Lower lobe of right lung (tissue), 2 donors: ENCODE measurements at regions not wholly inside any gene's neighbourhood (a gene's known extent, or its start where the extent isn't known, plus 50 kb on each side); places are given as distances from the start of the nearest gene placed in this dataset.

ENCODE experiments used
- ATAC-seq, 2 donors: fragments of 200-7000 bp; cut with Tn5 transposase; one replicate each; pipeline ENCODE4 v1.9.1; 2020 to 2022; ENCODE audit warnings: mild to moderate bottlenecking in 2 of 2, moderate library complexity in 2 of 2
- DNase-seq: peaks from one replicate; pipeline ENCODE4 v3.0.0-alpha.2; 2020
- H3K27ac ChIP-seq: fragments of 200-600 bp; one replicate; pipeline ENCODE4 v1.8.0; 2022
- H3K27me3 ChIP-seq: fragments of 200-600 bp; one replicate; pipeline ENCODE4 v1.8.0; 2022; ENCODE audit warnings: low read depth
- H3K36me3 ChIP-seq: fragments of 200-600 bp; one replicate; pipeline ENCODE4 v1.8.0; 2022; ENCODE audit warnings: mild to moderate bottlenecking
- H3K4me1 ChIP-seq: fragments of 200-600 bp; one replicate; pipeline ENCODE4 v1.8.0; 2022
- H3K4me3 ChIP-seq: fragments of 200-600 bp; one replicate; pipeline ENCODE4 v1.8.0; 2022; ENCODE audit warnings: mild to moderate bottlenecking
- H3K9me3 ChIP-seq: fragments of 200-600 bp; one replicate; pipeline ENCODE4 v1.8.0; 2022
- intact Hi-C: fragments of 100-400 bp; cut with DNase I; formaldehyde crosslinking; loops from one replicate; pipeline ENCODE4 v1.11.0; 2022
- TF ChIP-seq, protein P1 (sequence below): fragments of 200-600 bp; IDR thresholded peaks from one replicate; pipeline ENCODE4 v1.8.0; 2022; ENCODE audit warnings: antibody characterized with exemption, mild to moderate bottlenecking
- donor health status: DM: no; HTN: yes; CAD: no; lungs with severe emphysema.

DNA sequence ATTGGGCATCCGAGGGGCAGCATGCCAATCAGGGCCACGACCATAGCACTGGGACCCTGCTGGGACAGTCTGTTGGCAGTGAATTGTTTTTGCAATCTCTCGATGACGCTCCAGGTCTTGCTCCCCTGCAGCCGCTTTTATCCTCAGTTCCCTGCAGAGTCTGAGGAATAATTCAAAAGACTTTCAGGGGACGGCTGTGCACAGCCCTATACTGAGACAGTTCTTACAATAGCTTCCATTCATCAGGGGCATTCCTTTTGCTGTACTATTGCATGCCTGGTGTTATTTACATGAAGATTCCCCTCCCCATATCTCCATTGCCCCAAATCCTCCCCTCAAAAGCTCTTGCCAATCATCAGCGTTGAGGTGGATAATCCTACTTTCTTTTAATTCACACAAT, 163.3 kb upstream of the WWC1 start:
- no peak for ATAC-seq
- intact Hi-C loops, result no loop called here
- TF ChIP-seq, protein P1, sequence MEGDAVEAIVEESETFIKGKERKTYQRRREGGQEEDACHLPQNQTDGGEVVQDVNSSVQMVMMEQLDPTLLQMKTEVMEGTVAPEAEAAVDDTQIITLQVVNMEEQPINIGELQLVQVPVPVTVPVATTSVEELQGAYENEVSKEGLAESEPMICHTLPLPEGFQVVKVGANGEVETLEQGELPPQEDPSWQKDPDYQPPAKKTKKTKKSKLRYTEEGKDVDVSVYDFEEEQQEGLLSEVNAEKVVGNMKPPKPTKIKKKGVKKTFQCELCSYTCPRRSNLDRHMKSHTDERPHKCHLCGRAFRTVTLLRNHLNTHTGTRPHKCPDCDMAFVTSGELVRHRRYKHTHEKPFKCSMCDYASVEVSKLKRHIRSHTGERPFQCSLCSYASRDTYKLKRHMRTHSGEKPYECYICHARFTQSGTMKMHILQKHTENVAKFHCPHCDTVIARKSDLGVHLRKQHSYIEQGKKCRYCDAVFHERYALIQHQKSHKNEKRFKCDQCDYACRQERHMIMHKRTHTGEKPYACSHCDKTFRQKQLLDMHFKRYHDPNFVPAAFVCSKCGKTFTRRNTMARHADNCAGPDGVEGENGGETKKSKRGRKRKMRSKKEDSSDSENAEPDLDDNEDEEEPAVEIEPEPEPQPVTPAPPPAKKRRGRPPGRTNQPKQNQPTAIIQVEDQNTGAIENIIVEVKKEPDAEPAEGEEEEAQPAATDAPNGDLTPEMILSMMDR, result no peak

DNA sequence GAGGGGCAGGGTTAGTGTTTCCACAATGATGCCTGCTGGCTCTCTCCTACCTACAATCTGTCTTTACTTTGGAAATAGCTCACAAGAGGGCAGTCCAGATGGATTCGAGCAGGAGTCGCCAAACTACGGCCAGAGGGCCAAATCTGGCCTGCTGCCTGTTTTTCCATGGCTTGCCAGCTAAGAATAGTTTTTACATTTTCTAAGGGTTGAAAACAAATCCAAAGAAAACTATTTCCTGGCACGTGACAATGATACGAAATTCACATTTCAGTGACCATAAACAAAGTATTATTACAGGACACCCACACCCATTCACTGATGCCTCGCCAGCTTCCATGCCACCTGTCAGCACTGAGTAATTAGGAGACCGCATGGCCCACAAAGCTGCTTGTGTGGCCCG, 162.9 kb upstream of the WWC1 start:
- TF ChIP-seq, protein P1, result no peak
- no peaks in the 10 kb centered on the region for H3K36me3 ChIP-seq
- H3K4me3 ChIP-seq, result no peak overlapping the region
- no peak overlapping the region for H3K27ac ChIP-seq
- no peaks in the 10 kb centered on the region for H3K4me1 ChIP-seq
- no peaks in the 10 kb centered on the region for H3K9me3 ChIP-seq
- H3K27me3 ChIP-seq, result no peaks in the 10 kb centered on the region
- intact Hi-C loops, result no loop called here
- ATAC-seq (no peak), DNase-seq (no peak)

More for the DNA sequence above, 163.3 kb upstream of the WWC1 start:
- Histone ChIP-seq H3K9me3 (no peaks in the 10 kb centered on the region), H3K4me3 (no peak overlapping the region), H3K4me1 (no peaks in the 10 kb centered on the region), H3K36me3 (no peaks in the 10 kb centered on the region), H3K27ac (no peak overlapping the region), H3K27me3 (no peaks in the 10 kb centered on the region)
- DNase-seq, result no peak

DNA sequence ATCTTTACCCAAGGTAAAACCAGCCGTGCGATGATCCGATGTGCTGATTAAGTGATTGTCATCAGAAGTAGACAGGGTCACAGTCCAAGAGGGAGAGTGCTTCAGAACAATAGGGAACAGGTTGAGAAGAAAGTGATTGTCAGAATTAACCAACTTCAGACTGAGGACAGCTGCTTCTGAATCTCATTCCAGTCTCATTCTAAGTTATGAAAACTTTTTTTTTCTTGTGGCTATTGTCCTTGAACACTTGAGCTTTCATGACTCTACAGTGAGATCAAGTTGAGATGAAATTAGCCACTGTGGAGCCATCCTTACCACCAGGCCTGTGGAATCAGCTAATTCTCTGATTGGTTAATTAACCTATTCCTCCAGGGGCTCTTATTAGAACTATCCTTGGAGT, 159.9 kb upstream of the WWC1 start:
- ATAC-seq (no peak), DNase-seq (no peak)
- Histone ChIP-seq H3K4me3 (no peak overlapping the region), H3K27me3 (no peaks in the 10 kb centered on the region), H3K9me3 (no peaks in the 10 kb centered on the region), H3K36me3 (no peaks in the 10 kb centered on the region), H3K27ac (no peak overlapping the region), H3K4me1 (no peaks in the 10 kb centered on the region)
- intact Hi-C loops, result no loop called here
- TF ChIP-seq, protein P1, result no peak

DNA sequence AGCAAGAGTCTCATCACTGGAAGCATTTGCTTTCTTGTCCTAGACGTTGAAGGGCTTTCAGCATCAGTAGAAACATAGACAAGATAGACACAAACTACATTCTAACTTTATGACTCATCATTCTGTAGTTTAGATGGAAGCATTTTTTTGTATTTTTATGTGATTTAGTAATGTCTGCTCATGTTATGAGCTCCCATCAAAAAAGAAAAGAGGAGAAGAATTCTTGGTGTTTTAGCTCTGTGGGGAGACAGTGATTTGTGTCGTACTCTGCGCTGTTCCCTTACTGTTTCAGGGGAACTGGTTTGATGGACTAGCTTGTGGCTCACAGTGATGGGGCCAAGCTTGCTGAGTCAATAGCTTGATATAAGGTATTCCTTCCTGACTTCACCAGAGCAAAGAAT, 159.2 kb upstream of the WWC1 start:
- H3K9me3 ChIP-seq, result no peaks in the 10 kb centered on the region
- H3K4me3 ChIP-seq, result no peak overlapping the region
- no peak for ATAC-seq
- no peaks in the 10 kb centered on the region for H3K4me1 ChIP-seq
- H3K27ac ChIP-seq, result no peak overlapping the region
- TF ChIP-seq, protein P1, result no peak
- H3K36me3 ChIP-seq, result no peaks in the 10 kb centered on the region
- DNase-seq, result no peak
- intact Hi-C loops, result no loop called here
- no peaks in the 10 kb centered on the region for H3K27me3 ChIP-seq

DNA sequence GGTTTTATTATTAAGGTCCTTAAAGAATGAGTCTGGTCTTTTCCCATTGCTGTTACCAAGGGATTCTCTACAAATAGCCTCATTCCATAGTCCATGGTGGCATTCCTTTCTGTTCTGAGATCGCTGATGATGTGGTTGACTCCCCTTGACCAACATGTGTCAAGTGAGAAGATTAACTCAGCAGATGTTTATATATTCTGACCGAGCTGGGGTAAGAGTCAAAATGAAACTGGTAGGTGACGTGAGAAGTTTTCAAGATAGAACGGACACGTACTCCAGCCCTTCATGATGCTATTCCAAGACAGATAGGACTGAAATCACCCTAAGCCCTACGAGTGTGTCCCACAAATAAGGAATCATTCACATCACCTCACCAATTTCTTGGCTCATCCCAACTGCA, 155.5 kb upstream of the WWC1 start:
- no peaks in the 10 kb centered on the region for H3K27me3 ChIP-seq
- no peak overlapping the region for H3K27ac ChIP-seq
- no peak for ATAC-seq

More for the DNA sequence above, 155.5 kb upstream of the WWC1 start:
- Histone ChIP-seq H3K9me3 (no peaks in the 10 kb centered on the region), H3K4me1 (no peaks in the 10 kb centered on the region), H3K4me3 (no peak overlapping the region), H3K36me3 (no peaks in the 10 kb centered on the region)
- DNase-seq, result no peak
- TF ChIP-seq, protein P1, result no peak
- intact Hi-C loops, result no loop called here
